ENCODE measurements at regions not wholly inside any gene's neighbourhood (a gene's known extent, or its start where the extent isn't known, plus 50 kb on each side); places are given as distances from the start of the nearest gene placed in this dataset.

DNA sequence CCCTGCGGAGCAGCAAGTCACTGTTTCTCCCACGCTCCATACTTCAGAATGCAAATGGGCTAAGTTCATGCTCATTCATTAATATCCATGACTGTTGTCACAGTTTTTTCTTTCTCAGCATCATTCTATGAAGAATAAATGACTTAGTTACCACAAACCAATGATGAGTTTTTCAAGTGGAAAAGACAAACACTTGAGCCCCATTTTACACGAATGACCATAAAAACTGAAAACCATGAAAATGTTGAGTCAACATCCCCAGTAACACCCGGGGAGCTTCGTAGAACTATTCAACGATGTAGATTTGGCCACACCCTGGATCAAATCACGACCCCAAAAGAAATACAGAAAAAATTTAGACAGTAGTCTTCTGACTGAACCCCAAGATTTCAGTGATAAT lies 99.8 kb upstream of the GJB6 start:
- CTCF ChIA-PET = interaction anchor here (0.6 kb wide), 1 partner anchor 590 kb away, joined by 4 read pairs; no protein-coding TSS in a partner anchor
- POLR2A ChIA-PET = no interaction called here
- H3K27me3 ChIP-seq (ENCODE audit: control insufficient read depth, insufficient read depth, low read length) = peaks cover 7% of the 10 kb centered on the region
- DNase-seq (ENCODE audit: low read depth) = no peak
- H3K36me3 ChIP-seq (ENCODE audit: control insufficient read depth, insufficient read depth, low read length) = no peaks in the 10 kb centered on the region
- TF ChIP-seq, protein P1, sequence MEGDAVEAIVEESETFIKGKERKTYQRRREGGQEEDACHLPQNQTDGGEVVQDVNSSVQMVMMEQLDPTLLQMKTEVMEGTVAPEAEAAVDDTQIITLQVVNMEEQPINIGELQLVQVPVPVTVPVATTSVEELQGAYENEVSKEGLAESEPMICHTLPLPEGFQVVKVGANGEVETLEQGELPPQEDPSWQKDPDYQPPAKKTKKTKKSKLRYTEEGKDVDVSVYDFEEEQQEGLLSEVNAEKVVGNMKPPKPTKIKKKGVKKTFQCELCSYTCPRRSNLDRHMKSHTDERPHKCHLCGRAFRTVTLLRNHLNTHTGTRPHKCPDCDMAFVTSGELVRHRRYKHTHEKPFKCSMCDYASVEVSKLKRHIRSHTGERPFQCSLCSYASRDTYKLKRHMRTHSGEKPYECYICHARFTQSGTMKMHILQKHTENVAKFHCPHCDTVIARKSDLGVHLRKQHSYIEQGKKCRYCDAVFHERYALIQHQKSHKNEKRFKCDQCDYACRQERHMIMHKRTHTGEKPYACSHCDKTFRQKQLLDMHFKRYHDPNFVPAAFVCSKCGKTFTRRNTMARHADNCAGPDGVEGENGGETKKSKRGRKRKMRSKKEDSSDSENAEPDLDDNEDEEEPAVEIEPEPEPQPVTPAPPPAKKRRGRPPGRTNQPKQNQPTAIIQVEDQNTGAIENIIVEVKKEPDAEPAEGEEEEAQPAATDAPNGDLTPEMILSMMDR (IDR thresholded peaks at IDR 0.05; ENCODE audit: insufficient read depth, low read depth, low read length) = no peak
- no peak overlapping the region for H3K4me3 ChIP-seq (ENCODE audit: low read depth, low read length)

DNA sequence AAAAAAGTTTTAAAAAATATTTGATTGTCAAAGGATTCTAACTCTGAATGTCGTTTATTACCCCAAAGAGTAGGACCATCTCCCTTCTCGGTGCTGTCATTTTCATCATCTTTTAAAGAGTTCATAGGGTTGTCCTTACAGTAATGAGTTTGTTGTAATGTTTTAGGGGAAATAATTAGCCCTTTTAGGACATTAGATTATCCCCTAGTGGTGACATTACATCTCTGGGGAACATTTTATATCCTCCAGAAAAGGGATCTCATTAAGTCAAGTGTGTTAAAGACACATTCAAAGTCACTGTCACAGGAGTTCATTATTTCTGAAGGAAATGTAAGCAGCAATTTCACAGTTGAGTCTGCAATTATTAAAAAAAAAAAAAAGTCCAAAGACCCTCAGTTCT lies 99.3 kb upstream of the GJB6 start:
- H3K27me3 ChIP-seq (ENCODE audit: control insufficient read depth, insufficient read depth, low read length) = peaks cover 7% of the 10 kb centered on the region
- no peak for DNase-seq (ENCODE audit: low read depth)
- POLR2A ChIA-PET = no interaction called here
- no peak overlapping the region for H3K4me3 ChIP-seq (ENCODE audit: low read depth, low read length)
- H3K36me3 ChIP-seq (ENCODE audit: control insufficient read depth, insufficient read depth, low read length) = no peaks in the 10 kb centered on the region
- CTCF ChIA-PET = interaction anchor here (0.6 kb wide), 1 partner anchor 590 kb away, joined by 4 read pairs; no protein-coding TSS in a partner anchor
- TF ChIP-seq, protein P1 (IDR thresholded peaks at IDR 0.05; ENCODE audit: insufficient read depth, low read depth, low read length) = no peak

DNA sequence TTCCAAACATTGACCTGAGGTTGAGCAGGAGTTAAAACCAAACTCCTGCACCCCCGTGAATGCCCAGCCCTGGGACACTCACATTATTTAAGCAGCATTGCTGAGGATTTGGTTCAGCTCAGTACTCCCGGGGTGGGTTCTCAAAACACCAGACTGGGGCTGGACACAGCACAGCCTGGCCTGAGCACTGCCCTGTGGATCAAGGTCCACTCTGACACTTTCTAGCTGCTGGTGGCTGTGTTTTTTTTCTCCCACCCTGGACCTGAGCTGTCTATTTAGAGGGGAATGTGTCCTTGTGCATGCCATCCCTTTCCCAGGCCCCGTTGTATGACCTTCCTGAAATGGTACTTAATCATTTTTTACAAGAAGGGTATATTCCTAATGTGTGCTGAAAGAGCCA lies 94.7 kb upstream of the GJB6 start:
- TF ChIP-seq, protein P1 (IDR thresholded peaks at IDR 0.05; ENCODE audit: insufficient read depth, low read depth, low read length) = no peak
- no peaks in the 10 kb centered on the region for H3K36me3 ChIP-seq (ENCODE audit: control insufficient read depth, insufficient read depth, low read length)
- POLR2A ChIA-PET = no interaction called here
- DNase-seq (ENCODE audit: low read depth) = no peak
- H3K27me3 ChIP-seq (ENCODE audit: control insufficient read depth, insufficient read depth, low read length) = peaks cover 2% of the 10 kb centered on the region; the same call in 1 of the 2 replicates
- CTCF ChIA-PET = no interaction called here
- H3K4me3 ChIP-seq (ENCODE audit: low read depth, low read length) = no peak overlapping the region

DNA sequence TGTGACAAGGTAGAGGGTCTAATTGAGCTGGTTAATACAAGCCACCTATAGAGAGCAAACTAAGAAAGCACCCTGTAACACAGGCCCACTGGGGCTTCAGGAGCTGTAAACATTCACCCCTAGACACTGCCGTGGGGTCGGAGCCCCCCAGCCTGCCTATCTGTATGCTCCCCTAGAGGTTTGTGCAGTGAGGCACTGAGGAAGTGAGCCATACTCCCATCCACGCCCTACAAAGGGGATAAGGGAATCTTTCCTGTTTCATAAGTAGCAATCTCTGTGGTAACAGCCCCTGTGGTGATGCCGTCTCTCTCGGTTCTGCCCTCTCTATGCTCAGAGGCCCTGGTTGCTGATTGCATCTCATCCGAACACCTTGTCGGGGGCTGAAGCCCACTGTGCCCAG lies 94.2 kb upstream of the GJB6 start:
- H3K4me3 ChIP-seq (ENCODE audit: low read depth, low read length) = no peak overlapping the region
- DNase-seq (ENCODE audit: low read depth) = no peak
- TF ChIP-seq, protein P1 (IDR thresholded peaks at IDR 0.05; ENCODE audit: insufficient read depth, low read depth, low read length) = no peak
- peaks cover 2% of the 10 kb centered on the region; the same call in 1 of the 2 replicates for H3K27me3 ChIP-seq (ENCODE audit: control insufficient read depth, insufficient read depth, low read length)
- POLR2A ChIA-PET = no interaction called here
- H3K36me3 ChIP-seq (ENCODE audit: control insufficient read depth, insufficient read depth, low read length) = no peaks in the 10 kb centered on the region
- CTCF ChIA-PET = no interaction called here

DNA sequence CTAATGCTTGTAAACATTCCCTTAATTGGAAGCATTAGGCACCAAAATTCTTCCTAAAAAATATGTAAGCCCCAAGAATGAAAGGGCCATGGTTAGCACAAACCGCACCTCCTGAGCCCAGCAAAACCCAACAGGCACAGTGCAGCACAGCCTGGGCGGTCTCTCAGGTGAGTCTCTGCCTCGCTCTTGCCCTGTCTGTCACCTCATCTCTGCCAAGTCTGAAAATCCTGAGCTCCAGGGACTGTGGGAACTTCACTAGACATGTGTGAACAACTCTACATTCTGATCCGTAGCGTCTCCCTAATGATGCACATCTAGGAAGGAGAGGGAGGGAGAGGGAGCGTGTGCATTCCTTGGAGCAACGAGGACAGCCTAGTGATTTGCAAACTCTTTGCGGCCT lies 88.8 kb upstream of the GJB6 start:
- CTCF ChIA-PET = no interaction called here
- POLR2A ChIA-PET = no interaction called here
- Histone ChIP-seq H3K4me3 (ENCODE audit: low read depth, low read length) (no peak overlapping the region), H3K36me3 (ENCODE audit: control insufficient read depth, insufficient read depth, low read length) (no peaks in the 10 kb centered on the region), H3K27me3 (ENCODE audit: control insufficient read depth, insufficient read depth, low read length) (0 out of 2 replicates have a peak, but pooled peaks cover 2% of the 10 kb centered on the region)
- no peak for DNase-seq (ENCODE audit: low read depth)
- TF ChIP-seq, protein P1 (IDR thresholded peaks at IDR 0.05; ENCODE audit: insufficient read depth, low read depth, low read length) = no peak

Measured in BJ (cell line).